SU-DHL-6 (cell line): ENCODE measurements at regions not wholly inside any gene's neighbourhood (a gene's known extent, or its start where the extent isn't known, plus 50 kb on each side); places are given as distances from the start of the nearest gene placed in this dataset.

Experiments used
- H2AFZ ChIP-seq: fragments of 200-600 bp; sonication (generic); 2 replicates; pipeline ENCODE4 v1.6.1; 2014; ENCODE audit warnings: low read depth, mild to moderate bottlenecking, moderate library complexity, mixed read lengths, antibody characterized with exemption, low read length; ENCODE audit not compliant: severe bottlenecking
- H3F3A ChIP-seq: fragments of 200-600 bp; shearing (Covaris generic); 2 replicates; pipeline ENCODE4 v1.6.0; 2016; ENCODE audit warnings: antibody characterized with exemption, mild to moderate bottlenecking; ENCODE audit not compliant: insufficient read depth
- H3K27ac ChIP-seq: fragments of 200-600 bp; sonication (generic); 2 replicates; pipeline ENCODE4 v1.5.1; 2016; ENCODE audit warnings: low read depth, mild to moderate bottlenecking, low read length, moderate library complexity, mixed read lengths
- H3K27me3 ChIP-seq: fragments of 200-600 bp; sonication (generic), shearing (Covaris generic); 2 replicates; pipeline ENCODE4 v1.6.0; 2014; ENCODE audit warnings: mild to moderate bottlenecking, low read length
- H3K36me3 ChIP-seq: fragments of 200-600 bp; sonication (generic); 2 replicates; pipeline ENCODE4 v1.6.1; 2014; ENCODE audit warnings: mild to moderate bottlenecking, low read length, mixed read lengths
- H3K4me2 ChIP-seq: fragments of 300-600, 200-600 bp; shearing (Covaris generic), sonication (generic); 2 replicates; pipeline ENCODE4 v1.6.0; 2014; ENCODE audit warnings: low read length, low read depth, mild to moderate bottlenecking; ENCODE audit not compliant: poor library complexity, severe bottlenecking
- H3K4me3 ChIP-seq: fragments of 200-600 bp; sonication (generic); 2 replicates; pipeline ENCODE4 v1.5.1; 2014; ENCODE audit warnings: antibody characterized with exemption, low read length, mild to moderate bottlenecking, mixed read lengths; ENCODE audit not compliant: insufficient read depth, poor library complexity, severe bottlenecking
- H3K79me2 ChIP-seq: fragments of 200-600 bp; sonication (generic); 2 replicates; pipeline ENCODE4 v1.6.1; 2014; ENCODE audit warnings: mild to moderate bottlenecking, low read length, moderate library complexity; ENCODE audit not compliant: insufficient read depth
- H3K9ac ChIP-seq: fragments of 200-600 bp; sonication (generic); 2 replicates; pipeline ENCODE4 v1.7.0; 2014; ENCODE audit warnings: mild to moderate bottlenecking, low read length
- H3K9me2 ChIP-seq: fragments of 200-600 bp; sonication (generic); replicated peaks from 2 replicates; pipeline ENCODE4 v1.6.1; 2014; ENCODE audit warnings: low read length; ENCODE audit not compliant: insufficient read depth
- H3K9me3 ChIP-seq: fragments of 200-600 bp; sonication (generic); 2 replicates; pipeline ENCODE4 v1.6.1; 2014; ENCODE audit warnings: low read length, mixed read lengths; ENCODE audit not compliant: insufficient read depth
- H4K20me1 ChIP-seq: fragments of 200-600 bp; sonication (generic); 2 replicates; pipeline ENCODE4 v1.6.1; 2014; ENCODE audit warnings: low read depth, mild to moderate bottlenecking, antibody characterized with exemption, low read length, moderate library complexity, mixed read lengths
- EZH2phosphoT487 ChIP-seq: fragments of 200-600 bp; sonication (generic), shearing (Covaris generic); conservative IDR thresholded peaks from 2 replicates; pipeline ENCODE4 v1.6.1; 2018; ENCODE audit warnings: mild to moderate bottlenecking, antibody characterized with exemption, low read length, moderate library complexity, mixed read lengths
- TF ChIP-seq, protein P1 (sequence below): fragments of 200-600 bp; sonication (generic); IDR thresholded peaks from one replicate; pipeline ENCODE4 v1.5.1; 2017; ENCODE audit warnings: antibody characterized with exemption, mild to moderate bottlenecking, low read length, moderate library complexity; ENCODE audit not compliant: insufficient read depth, poor library complexity, severe bottlenecking

DNA sequence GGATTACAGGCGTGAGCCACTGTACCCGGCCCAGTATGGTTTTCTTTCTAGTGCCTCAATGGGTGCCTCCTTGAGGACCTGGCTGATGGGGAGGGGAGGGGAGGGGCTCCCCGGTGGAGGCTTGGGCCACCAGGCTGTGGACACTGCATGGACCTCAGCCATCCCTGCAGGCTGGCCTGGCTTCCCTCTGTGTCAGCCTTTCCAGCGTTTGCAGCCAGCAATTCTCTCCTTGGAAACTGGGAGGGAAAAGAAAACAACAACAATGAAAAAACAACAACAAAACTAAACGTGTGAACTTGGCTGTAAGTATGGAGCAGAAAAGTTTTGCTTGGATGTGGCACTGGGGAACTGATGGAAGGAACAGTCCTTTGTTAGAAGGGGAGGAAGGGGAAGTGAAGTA lies 159.3 kb downstream of the GLI2 start:
- no peaks in the 10 kb centered on the region for H3K9me3 ChIP-seq
- no peak overlapping the region for H3K9ac ChIP-seq
- H3K4me3 ChIP-seq, result no peak overlapping the region
- no peaks in the 10 kb centered on the region for H4K20me1 ChIP-seq
- H3K4me2 ChIP-seq, result no peak overlapping the region
- H3K79me2 ChIP-seq, result no peaks in the 10 kb centered on the region
- H2AFZ ChIP-seq, result no peak overlapping the region
- no peaks in the 10 kb centered on the region for H3K36me3 ChIP-seq
- H3F3A ChIP-seq, result no peaks in the 10 kb centered on the region
- TF ChIP-seq, protein P1, sequence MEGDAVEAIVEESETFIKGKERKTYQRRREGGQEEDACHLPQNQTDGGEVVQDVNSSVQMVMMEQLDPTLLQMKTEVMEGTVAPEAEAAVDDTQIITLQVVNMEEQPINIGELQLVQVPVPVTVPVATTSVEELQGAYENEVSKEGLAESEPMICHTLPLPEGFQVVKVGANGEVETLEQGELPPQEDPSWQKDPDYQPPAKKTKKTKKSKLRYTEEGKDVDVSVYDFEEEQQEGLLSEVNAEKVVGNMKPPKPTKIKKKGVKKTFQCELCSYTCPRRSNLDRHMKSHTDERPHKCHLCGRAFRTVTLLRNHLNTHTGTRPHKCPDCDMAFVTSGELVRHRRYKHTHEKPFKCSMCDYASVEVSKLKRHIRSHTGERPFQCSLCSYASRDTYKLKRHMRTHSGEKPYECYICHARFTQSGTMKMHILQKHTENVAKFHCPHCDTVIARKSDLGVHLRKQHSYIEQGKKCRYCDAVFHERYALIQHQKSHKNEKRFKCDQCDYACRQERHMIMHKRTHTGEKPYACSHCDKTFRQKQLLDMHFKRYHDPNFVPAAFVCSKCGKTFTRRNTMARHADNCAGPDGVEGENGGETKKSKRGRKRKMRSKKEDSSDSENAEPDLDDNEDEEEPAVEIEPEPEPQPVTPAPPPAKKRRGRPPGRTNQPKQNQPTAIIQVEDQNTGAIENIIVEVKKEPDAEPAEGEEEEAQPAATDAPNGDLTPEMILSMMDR, result no peak
- no peak for TF ChIP-seq EZH2phosphoT487
- no peaks in the 10 kb centered on the region for H3K27me3 ChIP-seq
- no peaks in the 10 kb centered on the region for H3K9me2 ChIP-seq
- H3K27ac ChIP-seq, result no peak overlapping the region

DNA sequence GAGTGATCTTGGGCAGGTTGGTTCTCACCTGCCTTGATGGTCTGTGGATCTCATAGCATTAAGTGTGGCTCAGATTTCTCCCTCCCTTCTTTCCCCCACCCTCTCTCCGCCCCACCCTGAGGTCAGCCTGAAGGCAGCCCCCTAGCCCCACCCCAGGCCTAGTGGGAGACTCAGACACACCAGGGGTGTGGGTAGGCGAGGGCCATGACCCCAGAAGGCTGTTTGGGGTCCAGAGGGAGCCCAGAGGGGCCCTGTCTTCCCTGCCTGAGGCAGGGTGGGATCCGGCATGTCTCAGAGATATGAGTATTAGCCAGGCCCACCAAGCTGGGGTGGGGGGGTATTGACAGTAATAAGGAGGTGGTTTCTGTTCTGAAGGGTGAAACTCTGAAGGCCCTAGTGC lies 160.5 kb downstream of the GLI2 start:
- Histone ChIP-seq H3K9me3 (no peaks in the 10 kb centered on the region), H3K4me3 (no peak overlapping the region), H3K79me2 (no peaks in the 10 kb centered on the region), H2AFZ (no peak overlapping the region), H3K27me3 (no peaks in the 10 kb centered on the region), H3K9ac (no peak overlapping the region), H3K4me2 (no peak overlapping the region), H3K27ac (no peak overlapping the region), H4K20me1 (no peaks in the 10 kb centered on the region), H3K36me3 (no peaks in the 10 kb centered on the region), H3F3A (no peaks in the 10 kb centered on the region), H3K9me2 (no peaks in the 10 kb centered on the region)
- TF ChIP-seq EZH2phosphoT487, result no peak
- TF ChIP-seq, protein P1, result no peak

DNA sequence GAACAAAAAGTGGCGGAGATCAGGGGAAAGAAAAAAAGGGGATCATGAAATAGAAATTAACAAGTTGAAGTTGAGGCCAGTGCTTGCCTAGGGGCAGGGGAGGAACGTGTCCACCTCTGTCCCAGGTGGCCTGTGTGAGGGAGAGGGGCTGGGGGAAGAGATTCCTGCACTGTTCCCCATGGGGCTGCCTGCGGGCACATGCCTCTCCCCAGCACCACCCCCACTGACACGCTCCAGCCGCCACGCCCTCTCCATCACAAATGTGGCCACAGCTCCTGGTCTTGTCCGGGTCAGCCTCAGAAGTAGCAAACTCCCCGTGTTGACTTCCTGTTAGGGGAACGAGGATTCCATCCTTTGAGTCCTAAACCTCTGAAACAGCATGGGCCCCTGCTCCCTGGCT lies 161.2 kb downstream of the GLI2 start:
- Histone ChIP-seq H3K27ac (no peak overlapping the region), H3K9ac (no peak overlapping the region), H3K4me3 (no peak overlapping the region), H3F3A (no peaks in the 10 kb centered on the region), H3K36me3 (no peaks in the 10 kb centered on the region), H4K20me1 (no peaks in the 10 kb centered on the region), H2AFZ (no peak overlapping the region), H3K9me2 (no peaks in the 10 kb centered on the region), H3K79me2 (no peaks in the 10 kb centered on the region), H3K4me2 (no peak overlapping the region), H3K9me3 (no peaks in the 10 kb centered on the region), H3K27me3 (no peaks in the 10 kb centered on the region)
- TF ChIP-seq, protein P1, result no peak
- no peak for TF ChIP-seq EZH2phosphoT487

DNA sequence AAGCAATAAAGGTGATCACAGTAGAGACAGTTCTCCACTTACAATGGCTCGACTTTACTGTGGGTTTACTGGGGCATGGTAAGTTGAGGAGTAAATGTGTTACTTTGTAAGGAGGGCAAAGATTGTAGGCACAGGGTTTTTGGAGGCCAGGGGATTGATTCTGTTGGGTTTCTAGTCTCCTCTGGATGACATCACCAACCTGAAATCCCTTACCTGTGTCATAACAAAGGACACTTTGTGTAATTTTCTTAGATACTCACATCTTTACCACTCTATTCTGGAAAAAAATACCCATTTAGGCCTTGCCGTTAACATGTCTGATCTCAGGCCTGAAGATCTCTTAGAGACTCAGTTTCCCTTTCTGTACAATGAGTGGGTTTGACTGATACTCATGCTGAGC lies 161.7 kb downstream of the GLI2 start:
- no peak overlapping the region for H3K4me2 ChIP-seq
- H3K9ac ChIP-seq, result no peak overlapping the region
- no peaks in the 10 kb centered on the region for H3F3A ChIP-seq
- H3K27ac ChIP-seq, result no peak overlapping the region
- no peaks in the 10 kb centered on the region for H3K79me2 ChIP-seq
- H3K36me3 ChIP-seq, result no peaks in the 10 kb centered on the region
- no peaks in the 10 kb centered on the region for H3K27me3 ChIP-seq
- no peaks in the 10 kb centered on the region for H4K20me1 ChIP-seq
- no peak overlapping the region for H3K4me3 ChIP-seq
- no peaks in the 10 kb centered on the region for H3K9me3 ChIP-seq
- no peaks in the 10 kb centered on the region for H3K9me2 ChIP-seq
- TF ChIP-seq EZH2phosphoT487, result no peak
- TF ChIP-seq, protein P1, result no peak
- H2AFZ ChIP-seq, result no peak overlapping the region
